ENCODE measurements at regions not wholly inside any gene's neighbourhood (a gene's known extent, or its start where the extent isn't known, plus 50 kb on each side); places are given as distances from the start of the nearest gene placed in this dataset.

- POLR2A ChIA-PET = interaction anchor here (1.2 to 1.5 kb wide), 2 partner anchors 21 to 34 kb away, joined by 3 read pairs; no protein-coding TSS in a partner anchor
- no peak for TF ChIP-seq CTCF (IDR thresholded peaks at IDR 0.05)
- H3K9me3 Mint-ChIP-seq = no peaks in the 10 kb centered on the region
- H3K36me3 Mint-ChIP-seq (ENCODE audit: low read depth) = no peaks in the 10 kb centered on the region
- no peak overlapping the region for H3K4me3 Mint-ChIP-seq
- CTCF ChIA-PET = interaction anchor here (0.6 to 3.9 kb wide), 7 partner anchors 15 to 584 kb away, joined by 3 to 13 read pairs (median 4); no protein-coding TSS in a partner anchor
- intact Hi-C loops (cut with micrococcal nuclease) = no loop called here
- H3K27me3 Mint-ChIP-seq = no peaks in the 10 kb centered on the region
- no peak overlapping the region for H3K27ac Mint-ChIP-seq
- DNase-seq (no peak), ATAC-seq (no peak)
- peaks cover 21% of the 10 kb centered on the region for H3K4me1 Mint-ChIP-seq (ENCODE audit: low read depth)
Measured at GRCh38 chr2:37551783-37552182, 119.7 kb downstream of the CDC42EP3 start.

GRCh38 chr2:37552339-37552738, 119.1 kb downstream of the CDC42EP3 start:
- POLR2A ChIA-PET = interaction anchor here (1.2 kb wide), 1 partner anchor 22 kb away, joined by 3 read pairs; no protein-coding TSS in a partner anchor
- no peak overlapping the region for H3K4me3 Mint-ChIP-seq
- intact Hi-C loops (cut with micrococcal nuclease) = no loop called here

GRCh38 chr2:37553411-37554154, 117.9 kb downstream of the CDC42EP3 start:
- ChIA-PET POLR2A (interaction anchor here (1.0 kb wide), 1 partner anchor 161 kb away, joined by 4 read pairs; no protein-coding TSS in a partner anchor), CTCF (interaction anchor here (0.9 to 1.4 kb wide), 2 partner anchors 95 to 324 kb away, joined by 3 to 5 read pairs; no protein-coding TSS in a partner anchor)
- Mint-ChIP-seq H3K36me3 (ENCODE audit: low read depth) (no peaks in the 10 kb centered on the region), H3K4me1 (ENCODE audit: low read depth) (peaks cover 23% of the 10 kb centered on the region), H3K4me3 (no peak overlapping the region), H3K27me3 (no peaks in the 10 kb centered on the region), H3K9me3 (no peaks in the 10 kb centered on the region), H3K27ac (no peak overlapping the region)
- intact Hi-C loops (cut with micrococcal nuclease) = no loop called here
- TF ChIP-seq CTCF (IDR thresholded peaks at IDR 0.05) = no peak
- DNase-seq = no peak
- no peak for ATAC-seq

More at GRCh38 chr2:37552339-37552738, 119.1 kb downstream of the CDC42EP3 start:
- H3K4me1 Mint-ChIP-seq (ENCODE audit: low read depth) = peaks cover 21% of the 10 kb centered on the region
- DNase-seq = no peak
- CTCF ChIA-PET = interaction anchor here (0.9 to 3.9 kb wide), 6 partner anchors 15 to 325 kb away, joined by 3 to 13 read pairs (median 4); no protein-coding TSS in a partner anchor
- H3K36me3 Mint-ChIP-seq (ENCODE audit: low read depth) = no peaks in the 10 kb centered on the region
- no peaks in the 10 kb centered on the region for H3K9me3 Mint-ChIP-seq
- ATAC-seq = no peak
- no peak for TF ChIP-seq CTCF (IDR thresholded peaks at IDR 0.05)
- H3K27me3 Mint-ChIP-seq = no peaks in the 10 kb centered on the region
- no peak overlapping the region for H3K27ac Mint-ChIP-seq

GRCh38 chr2:37554155-37554510, 117.3 kb downstream of the CDC42EP3 start:
- intact Hi-C loops (cut with micrococcal nuclease) = no loop called here
- H3K4me3 Mint-ChIP-seq = no peak overlapping the region
- H3K36me3 Mint-ChIP-seq (ENCODE audit: low read depth) = no peaks in the 10 kb centered on the region
- no peak for ATAC-seq
- H3K9me3 Mint-ChIP-seq = no peaks in the 10 kb centered on the region
- TF ChIP-seq CTCF (IDR thresholded peaks at IDR 0.05) = no peak
- H3K4me1 Mint-ChIP-seq (ENCODE audit: low read depth) = peaks cover 26% of the 10 kb centered on the region
- CTCF ChIA-PET = interaction anchor here (1.4 kb wide), 1 partner anchor 323 kb away, joined by 5 read pairs; no protein-coding TSS in a partner anchor
- POLR2A ChIA-PET = interaction anchor here (1.0 kb wide), 1 partner anchor 161 kb away, joined by 4 read pairs; no protein-coding TSS in a partner anchor
- DNase-seq = no peak
- no peak overlapping the region for H3K27ac Mint-ChIP-seq
- no peaks in the 10 kb centered on the region for H3K27me3 Mint-ChIP-seq

- no peaks in the 10 kb centered on the region for H3K36me3 Mint-ChIP-seq (ENCODE audit: low read depth)
- ATAC-seq (peak; percentile 46), DNase-seq (no peak)
- H3K9me3 Mint-ChIP-seq = no peaks in the 10 kb centered on the region
- no peak overlapping the region for H3K4me3 Mint-ChIP-seq
- H3K4me1 Mint-ChIP-seq (ENCODE audit: low read depth) = peaks cover 25% of the 10 kb centered on the region
- ChIA-PET CTCF (no interaction called here), POLR2A (interaction anchor here (1.0 kb wide), 1 partner anchor 160 kb away, joined by 4 read pairs; no protein-coding TSS in a partner anchor)
- no peak for TF ChIP-seq CTCF (IDR thresholded peaks at IDR 0.05)
- H3K27me3 Mint-ChIP-seq = no peaks in the 10 kb centered on the region
- no peak overlapping the region for H3K27ac Mint-ChIP-seq
- intact Hi-C loops (cut with micrococcal nuclease) = no loop called here
Measured at GRCh38 chr2:37554687-37555086, 116.8 kb downstream of the CDC42EP3 start.
